DOHH2 (cell line): ENCODE measurements at regions not wholly inside any gene's neighbourhood (a gene's known extent, or its start where the extent isn't known, plus 50 kb on each side); places are given as distances from the start of the nearest gene placed in this dataset.

ENCODE experiments used
- CTCF ChIP-seq: fragments of 200-600 bp; sonication (generic); IDR thresholded peaks from one replicate; pipeline ENCODE4 v1.5.1; 2014; ENCODE audit warnings: antibody characterized with exemption, mild to moderate bottlenecking, low read depth, low read length; ENCODE audit not compliant: poor library complexity, severe bottlenecking
- EZH2phosphoT487 ChIP-seq: fragments of 200-600 bp; sonication (generic); IDR thresholded peaks from 2 replicates; pipeline ENCODE4 v1.6.1; 2017; ENCODE audit warnings: borderline replicate concordance, mild to moderate bottlenecking, antibody characterized with exemption, low read length, moderate library complexity, mixed read lengths

DNA sequence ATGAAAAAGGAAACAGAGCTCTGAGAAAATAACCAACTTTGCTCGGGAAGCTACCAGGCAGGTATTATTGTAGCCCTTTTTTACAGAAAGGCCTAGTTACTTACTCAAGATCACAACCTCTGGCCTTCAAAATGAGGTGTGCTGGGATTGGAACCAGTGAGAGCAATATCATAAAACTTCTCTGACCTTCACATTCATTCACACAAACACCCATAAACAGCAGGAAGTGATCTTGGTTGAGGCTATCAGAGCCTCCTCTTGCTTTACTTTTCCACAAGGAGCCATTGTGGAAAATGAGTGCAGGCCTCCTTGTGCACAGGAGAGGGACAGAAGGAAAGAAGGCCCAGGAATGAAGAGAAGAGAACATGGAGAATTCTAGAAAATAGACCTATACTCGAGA, 204.5 kb upstream of the NPVF start:
- no peak for TF ChIP-seq CTCF
- TF ChIP-seq EZH2phosphoT487, result no peak
